ENCODE measurements at regions not wholly inside any gene's neighbourhood (a gene's known extent, or its start where the extent isn't known, plus 50 kb on each side); places are given as distances from the start of the nearest gene placed in this dataset.
"Not testable (repeated sequence)": the region's sequence is repeated elsewhere in the genome, so short reads cannot be mapped to it uniquely, and the experiment has no call there.

DNA sequence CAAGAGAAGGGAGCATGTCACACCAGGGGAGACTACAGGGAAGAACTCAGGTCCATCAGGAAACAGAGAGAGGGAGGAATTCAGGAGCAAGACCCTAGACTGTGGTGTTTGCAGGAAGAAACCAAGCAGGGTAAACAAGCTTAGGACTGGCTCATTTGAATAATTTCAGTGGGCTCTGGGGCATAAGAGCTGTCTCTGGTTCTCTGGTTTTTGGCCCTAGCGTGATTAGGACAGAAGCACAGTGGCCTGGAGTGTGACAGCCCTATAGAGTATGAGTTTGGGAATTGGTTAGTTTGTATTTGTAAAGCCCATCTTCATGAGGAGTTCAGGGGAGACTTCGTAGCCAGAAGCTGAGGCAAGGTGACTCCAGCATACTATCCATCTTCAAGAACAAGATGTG is 504.4 kb upstream of the TPTE start:
- H3K4me3 Mint-ChIP-seq; H2AFZ ChIP-seq (ENCODE audit: insufficient read depth, low read depth, low read length, poor library complexity, severe bottlenecking); H4K20me1 ChIP-seq (ENCODE audit: insufficient read depth, low read length); H3K27ac ChIP-seq (ENCODE audit: low read depth in 1 of 2, low read length in 2 of 2); H3K27me3 ChIP-seq (ENCODE audit: control insufficient read depth in 2 of 2, insufficient read depth in 2 of 2, low read length in 2 of 2); H3K36me3 ChIP-seq (replicated peaks in 1 of 2; ENCODE audit: control insufficient read depth in 1 of 2, insufficient read depth in 2 of 2, low read length in 2 of 2); H3K9ac ChIP-seq (ENCODE audit: insufficient read depth, low read length, poor library complexity, severe bottlenecking); H3K27me3 Mint-ChIP-seq (ENCODE audit: low read depth in 3 of 3); H3K4me1 Mint-ChIP-seq; H3K36me3 Mint-ChIP-seq; H3K4me1 ChIP-seq (ENCODE audit: control insufficient read depth in 1 of 2, insufficient read depth in 2 of 2, low read length in 2 of 2); H3K27ac Mint-ChIP-seq; H3K4me2 ChIP-seq (replicated peaks; ENCODE audit: extremely low read depth, low read length, poor library complexity, severe bottlenecking); H3K4me3 ChIP-seq (replicated peaks in 1 of 3; ENCODE audit: low read depth in 2 of 3, low read length in 3 of 3); DNase-seq; H3K79me2 ChIP-seq (ENCODE audit: insufficient read depth, low read length); intact Hi-C loops (cut with micrococcal nuclease); H3K9me3 Mint-ChIP-seq: not testable (repeated sequence)
- whole genome bisulfite sequencing (ENCODE audit: insufficient coverage), result 50% methylated on average over 1 of the region's 2 CpGs
- H3K9me3 ChIP-seq (replicated peaks in 1 of 2; ENCODE audit: control insufficient read depth in 1 of 2, insufficient read depth in 1 of 2, low read length in 2 of 2), result peaks cover 8 to 11% of the 10 kb centered on the region in 2 donors

DNA sequence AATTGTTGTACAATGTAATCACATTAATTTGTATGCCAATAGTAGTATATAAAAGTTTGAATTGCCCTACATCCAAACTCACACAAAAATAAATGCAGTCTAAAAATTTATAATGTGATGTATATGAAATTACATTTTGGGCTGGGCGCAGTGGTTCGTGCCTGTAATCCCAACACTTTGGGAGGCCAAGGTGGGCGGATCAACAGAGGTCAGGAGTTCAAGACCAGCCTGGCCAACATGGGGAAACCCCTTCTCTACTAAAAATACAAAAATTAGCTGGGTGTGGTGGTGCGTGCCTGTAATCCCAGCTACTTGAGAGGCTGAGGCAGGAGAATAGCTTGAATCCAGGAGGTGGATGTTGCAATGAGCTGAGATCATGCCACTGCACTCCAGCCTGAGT is 503.6 kb upstream of the TPTE start:
- H3K9me3 Mint-ChIP-seq; H3K27me3 Mint-ChIP-seq (ENCODE audit: low read depth in 3 of 3); H3K4me2 ChIP-seq (replicated peaks; ENCODE audit: extremely low read depth, low read length, poor library complexity, severe bottlenecking); H3K79me2 ChIP-seq (ENCODE audit: insufficient read depth, low read length); intact Hi-C loops (cut with micrococcal nuclease); H3K27ac Mint-ChIP-seq; DNase-seq; H3K27ac ChIP-seq (ENCODE audit: low read depth in 1 of 2, low read length in 2 of 2); H3K36me3 ChIP-seq (replicated peaks in 1 of 2; ENCODE audit: control insufficient read depth in 1 of 2, insufficient read depth in 2 of 2, low read length in 2 of 2); H3K4me3 ChIP-seq (replicated peaks in 1 of 3; ENCODE audit: low read depth in 2 of 3, low read length in 3 of 3); H3K9ac ChIP-seq (ENCODE audit: insufficient read depth, low read length, poor library complexity, severe bottlenecking); H3K4me1 Mint-ChIP-seq; H2AFZ ChIP-seq (ENCODE audit: insufficient read depth, low read depth, low read length, poor library complexity, severe bottlenecking); H3K4me3 Mint-ChIP-seq; H3K4me1 ChIP-seq (ENCODE audit: control insufficient read depth in 1 of 2, insufficient read depth in 2 of 2, low read length in 2 of 2); H3K27me3 ChIP-seq (ENCODE audit: control insufficient read depth in 2 of 2, insufficient read depth in 2 of 2, low read length in 2 of 2); H4K20me1 ChIP-seq (ENCODE audit: insufficient read depth, low read length); H3K36me3 Mint-ChIP-seq: not testable (repeated sequence)
- no CpG with 5 or more reads among the region's 4 CpGs for WGBS (ENCODE audit: insufficient coverage)
- H3K9me3 ChIP-seq (replicated peaks in 1 of 2; ENCODE audit: control insufficient read depth in 1 of 2, insufficient read depth in 1 of 2, low read length in 2 of 2), result peaks cover 8 to 11% of the 10 kb centered on the region in 2 donors

DNA sequence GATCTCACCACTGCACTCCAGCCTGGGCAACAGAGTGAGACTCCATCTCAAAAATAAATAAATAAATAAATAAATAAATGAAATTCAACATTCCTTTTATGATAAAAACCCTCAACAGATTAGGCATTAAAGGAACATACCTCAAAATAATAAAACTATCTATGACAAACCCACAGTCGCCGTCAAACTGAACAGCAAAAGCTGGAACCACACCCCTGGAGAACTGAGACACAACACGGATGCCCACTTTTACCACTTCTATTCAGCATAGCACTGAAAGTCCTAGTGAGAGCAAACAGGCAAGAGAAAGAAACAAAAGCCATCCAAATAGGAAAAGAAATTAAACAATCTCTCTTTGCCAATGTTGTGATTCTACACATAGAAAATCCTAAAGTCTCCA is 499.9 kb upstream of the TPTE start:
- not testable (repeated sequence) for H3K9me3 Mint-ChIP-seq

DNA sequence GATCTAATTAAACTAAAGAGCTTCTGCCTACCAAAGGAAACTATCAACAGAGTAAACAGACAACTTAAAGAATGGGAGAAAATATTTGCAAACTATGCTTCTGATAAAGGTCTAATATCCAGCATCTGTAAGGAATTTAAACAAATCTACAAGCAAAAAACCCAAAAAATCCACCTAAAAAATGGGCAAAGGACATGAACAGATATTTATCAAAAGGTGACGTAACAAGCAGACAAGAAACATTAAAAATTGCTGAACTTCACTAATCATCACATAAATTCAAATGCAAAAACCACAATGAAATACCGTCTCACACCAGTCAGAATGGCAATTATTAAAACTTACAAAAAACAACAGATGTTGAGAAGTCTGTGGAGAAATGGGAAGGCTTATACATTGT is 498.6 kb upstream of the TPTE start:
- intact Hi-C loops (cut with micrococcal nuclease), result not testable (repeated sequence)

More for the DNA sequence above, 499.9 kb upstream of the TPTE start:
- H3K36me3 Mint-ChIP-seq; H3K4me1 Mint-ChIP-seq; H4K20me1 ChIP-seq (ENCODE audit: insufficient read depth, low read length); H3K4me3 ChIP-seq (replicated peaks in 1 of 3; ENCODE audit: low read depth in 2 of 3, low read length in 3 of 3); H3K27me3 Mint-ChIP-seq (ENCODE audit: low read depth in 3 of 3); H2AFZ ChIP-seq (ENCODE audit: insufficient read depth, low read depth, low read length, poor library complexity, severe bottlenecking); H3K9me3 ChIP-seq (replicated peaks in 1 of 2; ENCODE audit: control insufficient read depth in 1 of 2, insufficient read depth in 1 of 2, low read length in 2 of 2); DNase-seq; H3K36me3 ChIP-seq (replicated peaks in 1 of 2; ENCODE audit: control insufficient read depth in 1 of 2, insufficient read depth in 2 of 2, low read length in 2 of 2); H3K4me2 ChIP-seq (replicated peaks; ENCODE audit: extremely low read depth, low read length, poor library complexity, severe bottlenecking); H3K27ac ChIP-seq (ENCODE audit: low read depth in 1 of 2, low read length in 2 of 2); H3K4me1 ChIP-seq (ENCODE audit: control insufficient read depth in 1 of 2, insufficient read depth in 2 of 2, low read length in 2 of 2); H3K4me3 Mint-ChIP-seq; H3K9ac ChIP-seq (ENCODE audit: insufficient read depth, low read length, poor library complexity, severe bottlenecking); intact Hi-C loops (cut with micrococcal nuclease); H3K27me3 ChIP-seq (ENCODE audit: control insufficient read depth in 2 of 2, insufficient read depth in 2 of 2, low read length in 2 of 2); H3K27ac Mint-ChIP-seq; H3K79me2 ChIP-seq (ENCODE audit: insufficient read depth, low read length): not testable (repeated sequence)
- WGBS (ENCODE audit: insufficient coverage), result no CpG with 5 or more reads among the region's 3 CpGs

More for the DNA sequence above, 498.6 kb upstream of the TPTE start:
- not testable (repeated sequence) for H3K4me3 Mint-ChIP-seq; H3K4me1 Mint-ChIP-seq; H3K36me3 Mint-ChIP-seq; H2AFZ ChIP-seq (ENCODE audit: insufficient read depth, low read depth, low read length, poor library complexity, severe bottlenecking); H3K27me3 ChIP-seq (ENCODE audit: control insufficient read depth in 2 of 2, insufficient read depth in 2 of 2, low read length in 2 of 2); H3K9ac ChIP-seq (ENCODE audit: insufficient read depth, low read length, poor library complexity, severe bottlenecking); H3K27me3 Mint-ChIP-seq (ENCODE audit: low read depth in 3 of 3); H3K27ac ChIP-seq (ENCODE audit: low read depth in 1 of 2, low read length in 2 of 2); H3K4me3 ChIP-seq (replicated peaks in 1 of 3; ENCODE audit: low read depth in 2 of 3, low read length in 3 of 3); H3K4me1 ChIP-seq (ENCODE audit: control insufficient read depth in 1 of 2, insufficient read depth in 2 of 2, low read length in 2 of 2); H3K36me3 ChIP-seq (replicated peaks in 1 of 2; ENCODE audit: control insufficient read depth in 1 of 2, insufficient read depth in 2 of 2, low read length in 2 of 2); H4K20me1 ChIP-seq (ENCODE audit: insufficient read depth, low read length); H3K9me3 ChIP-seq (replicated peaks in 1 of 2; ENCODE audit: control insufficient read depth in 1 of 2, insufficient read depth in 1 of 2, low read length in 2 of 2); H3K79me2 ChIP-seq (ENCODE audit: insufficient read depth, low read length); DNase-seq; H3K4me2 ChIP-seq (replicated peaks; ENCODE audit: extremely low read depth, low read length, poor library complexity, severe bottlenecking); H3K27ac Mint-ChIP-seq; H3K9me3 Mint-ChIP-seq
- no CpG with 5 or more reads among the region's 2 CpGs for WGBS (ENCODE audit: insufficient coverage)

All from CD14-positive monocyte (primary cell).